ENCODE measurements at regions not wholly inside any gene's neighbourhood (a gene's known extent, or its start where the extent isn't known, plus 50 kb on each side); places are given as distances from the start of the nearest gene placed in this dataset.
"Not testable (repeated sequence)": the region's sequence is repeated elsewhere in the genome, so short reads cannot be mapped to it uniquely, and the experiment has no call there.

DNA sequence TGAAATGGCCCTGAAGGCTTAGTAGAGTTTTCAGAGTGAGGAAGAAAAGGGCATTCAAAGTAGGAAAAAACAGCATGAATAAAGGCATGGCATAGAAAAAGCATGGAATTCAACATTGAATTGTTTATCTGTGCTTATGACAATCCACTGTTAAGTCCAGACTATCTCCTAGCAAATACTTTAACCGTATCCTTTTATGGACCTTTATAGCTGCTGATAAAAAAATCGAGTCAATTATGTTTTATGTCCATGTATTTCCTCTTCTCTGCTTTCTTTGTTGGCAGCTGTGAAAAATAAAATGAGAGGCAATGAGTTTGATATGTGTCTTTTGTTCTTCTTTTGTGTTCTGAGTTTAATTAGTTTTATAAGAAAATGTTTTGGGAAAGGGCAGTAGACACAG, 70.4 kb downstream of the TDRD15 start:
- Histone ChIP-seq H3K9me3 (no peaks in the 10 kb centered on the region), H3K36me3 (ENCODE audit: low read depth, missing control alignments) (no peaks in the 10 kb centered on the region), H3K27me3 (no peaks in the 10 kb centered on the region), H3K27ac (no peak overlapping the region), H3K4me1 (no peaks in the 10 kb centered on the region), H3K4me3 (no peak overlapping the region)
- intact Hi-C loops (cut with DNase I; ENCODE audit: low total_unique reads) = no loop called here
- WGBS, 2 donors = 40 to 55% methylated on average over 2 of the region's 2 CpGs
- TF ChIP-seq POLR2A (IDR thresholded peaks at IDR 0.05) (no peak), CTCF (IDR thresholded peaks at IDR 0.05) (no peak)
- no peak for DNase-seq

DNA sequence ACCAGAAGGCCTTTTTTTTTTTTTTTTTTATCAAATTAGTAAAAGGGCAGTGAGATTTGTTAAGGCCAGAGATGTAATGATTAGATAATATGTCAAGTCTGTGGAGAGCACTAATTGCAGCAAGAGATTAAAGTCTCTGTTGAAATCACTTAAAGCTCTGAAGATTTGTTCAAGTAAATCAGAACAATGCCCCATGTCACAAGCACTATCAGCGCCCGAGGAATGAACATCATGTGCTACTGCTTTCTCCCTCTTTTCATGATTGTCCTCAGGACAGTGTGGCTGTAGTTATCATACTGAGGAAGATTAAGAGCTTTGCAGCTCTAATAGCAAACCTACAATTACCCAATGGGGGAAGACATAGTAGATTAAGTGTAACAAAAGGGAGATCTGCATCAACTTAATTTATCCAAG, 71.1 kb downstream of the TDRD15 start:
- Histone ChIP-seq H3K4me3 (no peak overlapping the region), H3K9me3 (no peaks in the 10 kb centered on the region), H3K27ac (peak overlapping the region in 1 of 2 donors; percentile 1), H3K36me3 (ENCODE audit: low read depth, missing control alignments) (no peaks in the 10 kb centered on the region), H3K27me3 (no peaks in the 10 kb centered on the region), H3K4me1 (no peaks in the 10 kb centered on the region)
- WGBS, 2 donors = 74 to 82% methylated on average over 2 of the region's 2 CpGs
- intact Hi-C loops (cut with DNase I; ENCODE audit: low total_unique reads) = no loop called here
- DNase-seq = peak; percentile 68
- TF ChIP-seq POLR2A (IDR thresholded peaks at IDR 0.05) (no peak), CTCF (IDR thresholded peaks at IDR 0.05) (no peak)

DNA sequence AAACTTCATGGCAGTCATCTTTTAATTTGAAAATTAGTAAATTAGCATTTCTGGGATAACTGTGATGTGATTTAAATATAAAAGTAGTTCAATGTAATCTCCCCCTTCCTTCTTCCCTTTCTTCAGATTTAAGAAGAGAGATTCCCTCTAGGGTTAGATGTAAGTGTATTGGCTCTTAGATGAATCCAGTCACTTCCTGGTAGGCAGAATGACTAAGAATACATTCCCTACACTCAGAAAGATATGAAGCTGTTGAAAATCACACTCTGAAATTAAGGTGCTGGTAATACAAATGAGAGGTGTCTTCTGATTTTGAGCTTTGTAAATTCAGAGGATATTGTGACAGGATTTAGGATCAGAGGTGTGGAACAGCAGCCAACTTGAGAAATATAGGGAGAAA, 71.6 kb downstream of the TDRD15 start:
- H3K4me1 ChIP-seq = no peaks in the 10 kb centered on the region
- H3K27ac ChIP-seq = peak overlapping the region in 1 of 2 donors; percentile 1
- no peaks in the 10 kb centered on the region for H3K27me3 ChIP-seq
- no peaks in the 10 kb centered on the region for H3K36me3 ChIP-seq (ENCODE audit: low read depth, missing control alignments)
- DNase-seq = no peak
- TF ChIP-seq POLR2A (IDR thresholded peaks at IDR 0.05) (no peak), CTCF (IDR thresholded peaks at IDR 0.05) (no peak)
- no peak overlapping the region for H3K4me3 ChIP-seq
- intact Hi-C loops (cut with DNase I; ENCODE audit: low total_unique reads) = no loop called here
- no peaks in the 10 kb centered on the region for H3K9me3 ChIP-seq

DNA sequence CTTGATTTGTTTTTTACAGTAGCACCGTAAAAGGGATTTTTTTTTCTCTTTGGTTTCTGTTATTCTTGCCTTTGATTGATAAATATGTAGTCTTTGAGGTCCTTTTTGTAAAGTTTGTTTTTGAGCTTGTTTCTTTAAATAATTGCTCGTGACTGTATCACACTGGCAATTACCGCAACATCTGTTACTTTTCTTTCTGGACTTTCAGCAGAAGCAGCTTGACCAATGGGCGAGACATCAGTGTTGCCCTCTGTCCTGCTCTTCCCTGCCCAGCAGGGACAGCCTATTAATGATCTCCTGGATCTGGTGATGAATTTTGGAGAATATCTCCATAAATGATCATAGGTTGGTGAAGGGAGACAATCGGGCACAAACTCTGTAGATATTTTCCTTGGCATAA, 74.9 kb downstream of the TDRD15 start:
- TF ChIP-seq POLR2A (IDR thresholded peaks at IDR 0.05) (no peak), CTCF (IDR thresholded peaks at IDR 0.05) (no peak)
- Histone ChIP-seq H3K36me3 (ENCODE audit: low read depth, missing control alignments) (no peaks in the 10 kb centered on the region), H3K9me3 (no peaks in the 10 kb centered on the region), H3K27me3 (no peaks in the 10 kb centered on the region), H3K4me1 (no peaks in the 10 kb centered on the region), H3K27ac (peak overlapping the region in 1 of 2 donors; percentile 55), H3K4me3 (no peak overlapping the region)
- intact Hi-C loops (cut with DNase I; ENCODE audit: low total_unique reads) = no loop called here
- peak; percentile 50 for DNase-seq
- 68 to 81% methylated on average over 5 of the region's 5 CpGs for WGBS, 2 donors

- H3K4me3 ChIP-seq = no peak overlapping the region
- no peaks in the 10 kb centered on the region for H3K4me1 ChIP-seq
- intact Hi-C loops (cut with DNase I; ENCODE audit: low total_unique reads) = no loop called here
- no peak for TF ChIP-seq CTCF (IDR thresholded peaks at IDR 0.05)
- TF ChIP-seq POLR2A (IDR thresholded peaks at IDR 0.05) = no peak
- no peak for DNase-seq
- H3K36me3 ChIP-seq (ENCODE audit: low read depth, missing control alignments) = no peaks in the 10 kb centered on the region
- H3K9me3 ChIP-seq = no peaks in the 10 kb centered on the region
- no peaks in the 10 kb centered on the region for H3K27me3 ChIP-seq
- H3K27ac ChIP-seq = no peak overlapping the region
Measured at GRCh38 chr2:21203976-21204375, 80.2 kb downstream of the TDRD15 start.

- intact Hi-C loops (cut with DNase I; ENCODE audit: low total_unique reads); H3K9me3 ChIP-seq; H3K36me3 ChIP-seq (ENCODE audit: low read depth, missing control alignments); H3K4me3 ChIP-seq; DNase-seq; H3K27me3 ChIP-seq; H3K4me1 ChIP-seq; H3K27ac ChIP-seq: not testable (repeated sequence)
- 92 to 98% methylated on average over 6 to 7 of the region's 10 CpGs for WGBS, 2 donors
Measured at GRCh38 chr2:21214085-21214484, 90.3 kb downstream of the TDRD15 start.

Data from testis (tissue), 2 donors.